K562 (cell line): ENCODE measurements at regions not wholly inside any gene's neighbourhood (a gene's known extent, or its start where the extent isn't known, plus 50 kb on each side); places are given as distances from the start of the nearest gene placed in this dataset.

Experiments
- ATAC-seq: fragments of 200-7000 bp; cut with Tn5 transposase; 3 replicates; pipeline ENCODE4 v1.9.1; 2020; ENCODE audit warnings: moderate library complexity
- BruUV-seq: library from RNA; stranded (reverse); fragments of 400-500 nt; replicated peaks from 2 replicates; lab custom pipeline; 2021; lab: Mats Ljungman, UMichigan
- CTCF ChIA-PET: fragments of 300-600 bp; formaldehyde crosslinking; extraction: SDS; loops from one replicate; lab custom pipeline; 2021; ENCODE audit warnings: low intra/inter-chr PET ratio; lab: Yijun Ruan, JAX
- POLR2A ChIA-PET: fragments of 300-600, 350-650 bp; sonication (Branson Sonifier 250); formaldehyde crosslinking; extraction: SDS; loops from one replicate; lab custom pipeline; 2021; ENCODE audit warnings: antibody characterized with exemption, inconsistent platforms; lab: Yijun Ruan, JAX
- DNase-seq, 4 experiments: peaks; one replicate each; pipeline versions ENCODE4 v3.0.0 to v3.0.0-alpha.2; 2011 to 2018; ENCODE audit warnings: low spot score in 3 of 4, mixed read lengths in 3 of 4; ENCODE audit errors: extremely low read depth in 1 of 4
- FAIRE-seq: peaks from 2 replicates; lab custom pipeline; 2011; peaks lifted over from hg19 to GRCh38; lab: Jason Lieb, UNC
- H2AFZ ChIP-seq: 2 replicates; pipeline ENCODE4 v1.6.0; 2011; ENCODE audit warnings: low read depth, low read length, control low read depth, inconsistent platforms
- H3K27ac ChIP-seq: fragments of 200-600 bp; 3 replicates; pipeline ENCODE4 v1.8.0; 2011; ENCODE audit warnings: low read depth, mild to moderate bottlenecking, control low read depth, inconsistent platforms, low read length, moderate library complexity, mixed read lengths; ENCODE audit errors: extremely low read depth
- H3K27me3 ChIP-seq, 2 experiments: fragments of 300-600 bp in 1 of 2; 2 replicates in 1 of 2; 3 replicates in 1 of 2; pipeline versions ENCODE4 v1.6.0 to v1.8.0; 2011; ENCODE audit warnings: inconsistent platforms in 2 of 2, low read length in 2 of 2, mild to moderate bottlenecking in 1 of 2, mixed read lengths in 1 of 2, moderate library complexity in 1 of 2; ENCODE audit not compliant: control insufficient read depth in 2 of 2, insufficient read depth in 2 of 2
- H3K36me3 ChIP-seq: fragments of 300-600 bp; 3 replicates; pipeline ENCODE4 v1.8.0; 2011; ENCODE audit warnings: mild to moderate bottlenecking, low read length, inconsistent platforms; ENCODE audit not compliant: control insufficient read depth, insufficient read depth
- H3K4me1 ChIP-seq, 2 experiments: fragments of 200-600 bp in 1 of 2; replicated peaks in 1 of 2; 2 replicates in 1 of 2; 3 replicates in 1 of 2; pipeline versions ENCODE4 v1.5.1 to v1.8.0; 2011; ENCODE audit warnings: inconsistent platforms in 2 of 2, low read length in 2 of 2, mild to moderate bottlenecking in 1 of 2, mixed read lengths in 1 of 2, moderate library complexity in 1 of 2; ENCODE audit not compliant: control insufficient read depth in 2 of 2, insufficient read depth in 2 of 2
- H3K4me2 ChIP-seq: 2 replicates; pipeline ENCODE4 v1.6.1; 2011; ENCODE audit warnings: low read length, control low read depth, inconsistent platforms, mixed read lengths; ENCODE audit not compliant: insufficient read depth
- H3K4me3 ChIP-seq: fragments of 200-600 bp; sonication (generic), shearing (Covaris generic); 2 replicates; pipeline ENCODE4 v1.5.1; 2016; ENCODE audit warnings: control low read depth, inconsistent platforms
- H3K79me2 ChIP-seq: fragments of 200-600 bp; 3 replicates; pipeline ENCODE4 v1.8.0; 2011; ENCODE audit warnings: low read length, inconsistent platforms; ENCODE audit not compliant: control insufficient read depth, insufficient read depth
- H3K9ac ChIP-seq, 2 experiments: 2 replicates each; pipeline versions ENCODE4 v1.6.0 to v1.6.1; 2011; ENCODE audit warnings: low read depth in 2 of 2, low read length in 2 of 2, control low read depth in 1 of 2, inconsistent platforms in 1 of 2, mild to moderate bottlenecking in 1 of 2, mixed read lengths in 1 of 2; ENCODE audit not compliant: insufficient read depth in 1 of 2
- H3K9me1 ChIP-seq: one replicate; pipeline ENCODE4 v1.6.0; 2011; ENCODE audit warnings: inconsistent platforms, mild to moderate bottlenecking, low read length, moderate library complexity; ENCODE audit not compliant: control insufficient read depth, insufficient read depth
- H3K9me3 ChIP-seq: replicated peaks from 2 replicates; pipeline ENCODE4 v1.5.1; 2011; ENCODE audit warnings: low read depth, low read length, inconsistent platforms; ENCODE audit not compliant: control insufficient read depth, insufficient read depth
- H4K20me1 ChIP-seq: replicated peaks from 2 replicates; pipeline ENCODE4 v1.6.1; 2011; ENCODE audit warnings: low read length, inconsistent platforms, mixed read lengths; ENCODE audit not compliant: control insufficient read depth, insufficient read depth
- HDAC3 ChIP-seq: fragments of 450-650 bp; IDR thresholded peaks from 2 replicates; pipeline ENCODE4 v1.6.1; 2018; ENCODE audit warnings: borderline replicate concordance, mild to moderate bottlenecking, moderate library complexity; ENCODE audit not compliant: partially characterized antibody
- HEY1 ChIP-seq: fragments of 250-450 bp; sonication (Bioruptor Pico); IDR thresholded peaks from 2 replicates; pipeline ENCODE4 v1.5.0; 2020; ENCODE audit warnings: mild to moderate bottlenecking, moderate library complexity, borderline replicate concordance
- KDM1A ChIP-seq, 2 experiments: fragments of 450-650 bp; IDR thresholded peaks; 2 replicates each; pipeline ENCODE4 v1.6.1; 2016; ENCODE audit warnings: mild to moderate bottlenecking in 2 of 2
- KDM2B ChIP-seq: fragments of 250-450 bp; sonication (Bioruptor Pico); IDR thresholded peaks from 2 replicates; pipeline ENCODE4 v1.8.0; 2021; ENCODE audit warnings: mild to moderate bottlenecking, moderate library complexity
- MAFK ChIP-seq: IDR thresholded peaks from 2 replicates; pipeline ENCODE4 v1.6.1; 2011; ENCODE audit warnings: low read length, improper control_type of control experiment
- SREBF1 ChIP-seq: fragments of 150-350 bp; IDR thresholded peaks from 2 replicates; pipeline ENCODE4 v1.6.1; 2014; ENCODE audit warnings: antibody characterized with exemption, low read depth, low read length, borderline replicate concordance
- ZBTB26 ChIP-seq: fragments of 450-650 bp; formaldehyde crosslinking; IDR thresholded peaks from 2 replicates; pipeline ENCODE4 v1.4.0; 2022; ENCODE audit warnings: missing genetic modification characterization
- WGBS: fragments of 100-300 bp; shearing (Covaris generic); methylation state at CpG from one replicate; pipeline ENCODE4 v1.1.6; 2016; ENCODE audit warnings: low coverage, mixed read lengths; ENCODE audit not compliant: insufficient coverage; ENCODE audit errors: missing lambda C conversion rate; 5-methylcytosine and 5-hydroxymethylcytosine counted together
- in situ Hi-C: fragments of 300-500 bp; cut with MboI; formaldehyde crosslinking; loops from 4 replicates; pipeline ENCODE4 v1.15.0; 2018; ENCODE audit warnings: inconsistent platforms, mixed read lengths
- intact Hi-C: fragments of 100-400 bp; cut with micrococcal nuclease; formaldehyde crosslinking; loops from 2 replicates; pipeline ENCODE4 v1.14.2; 2022
- TF ChIP-seq, protein P1 (sequence below): sonication (generic); formaldehyde crosslinking; IDR thresholded peaks from 2 replicates; pipeline ENCODE4 v1.8.1; 2022; ENCODE audit warnings: missing genetic modification reagents
- TF ChIP-seq, protein P2 (sequence below): fragments of 250-450 bp; sonication (Bioruptor Pico); IDR thresholded peaks from 2 replicates; pipeline ENCODE4 v1.8.0; 2021; ENCODE audit warnings: borderline replicate concordance, mild to moderate bottlenecking, moderate library complexity; ENCODE audit not compliant: poor library complexity, severe bottlenecking
- TF ChIP-seq, protein P3 (sequence below), 2 experiments: fragments of 450-650 bp; conservative IDR thresholded peaks; 2 replicates each; pipeline ENCODE4 v1.6.1; 2017; ENCODE audit warnings: mild to moderate bottlenecking in 2 of 2, moderate library complexity in 2 of 2

GRCh38 chr11:127376301-127376700 lies 375.7 kb upstream of the KIRREL3 start:
- no peaks in the 10 kb centered on the region for H3K9me1 ChIP-seq
- peaks cover 5% of the 10 kb centered on the region for H3K9me3 ChIP-seq
- no peak overlapping the region for H3K4me2 ChIP-seq
- no peak overlapping the region for H3K4me3 ChIP-seq
- in situ Hi-C loops: no loop called here
- no peaks in the 10 kb centered on the region for H3K4me1 ChIP-seq
- intact Hi-C loops: no loop called here
- 0% methylated on average over 2 of the region's 2 CpGs for WGBS
- H3K9ac ChIP-seq: no peak overlapping the region
- no peaks in the 10 kb centered on the region for H3K27me3 ChIP-seq
- no peak overlapping the region for H3K27ac ChIP-seq
- BruUV-seq: no TSS peak
- ChIA-PET CTCF (no interaction called here), POLR2A (no interaction called here)
- H2AFZ ChIP-seq: no peak overlapping the region
- H3K36me3 ChIP-seq: no peaks in the 10 kb centered on the region
- no peaks in the 10 kb centered on the region for H3K79me2 ChIP-seq
- no peak for DNase-seq
- no peak for FAIRE-seq
- TF ChIP-seq ZBTB26 (CRISPR knock-in tag) (no peak), KDM2B (CRISPR knock-in tag) (no peak), SREBF1 (no peak)
- ATAC-seq: no peak
- H4K20me1 ChIP-seq: no peaks in the 10 kb centered on the region

DNA sequence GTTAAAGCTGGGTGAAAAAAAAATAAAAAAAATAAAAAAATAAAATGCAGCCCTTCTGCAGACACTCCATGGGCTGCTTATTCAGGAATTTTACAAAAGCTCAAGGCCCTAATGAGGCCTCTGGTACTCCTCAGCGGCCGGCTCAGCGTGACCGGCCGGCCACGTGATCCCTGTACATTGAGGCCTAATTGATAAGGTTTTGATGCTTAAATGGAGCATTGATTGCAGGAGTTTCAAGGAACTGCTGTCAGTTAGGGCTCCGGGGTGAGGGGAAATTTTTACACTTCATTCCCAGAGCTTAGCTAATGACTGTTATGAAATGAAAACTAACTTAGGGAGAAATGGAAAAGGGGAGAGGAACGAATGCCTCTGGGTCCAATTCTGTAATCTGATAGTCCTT lies 368.8 kb upstream of the KIRREL3 start:
- no TSS peak for BruUV-seq
- no peaks in the 10 kb centered on the region for H3K79me2 ChIP-seq
- 4% methylated on average over 8 of the region's 8 CpGs for WGBS
- ChIA-PET POLR2A (no interaction called here), CTCF (no interaction called here)
- H4K20me1 ChIP-seq: no peaks in the 10 kb centered on the region
- no peaks in the 10 kb centered on the region for H3K4me1 ChIP-seq
- H3K36me3 ChIP-seq: no peaks in the 10 kb centered on the region
- in situ Hi-C loops (no loop called here), intact Hi-C loops (no loop called here)
- H3K9me1 ChIP-seq: no peaks in the 10 kb centered on the region
- H3K27me3 ChIP-seq: no peaks in the 10 kb centered on the region
- DNase-seq: no peak
- no peak overlapping the region for H3K27ac ChIP-seq
- H3K9me3 ChIP-seq: no peaks in the 10 kb centered on the region; the same call in 1 of the 2 replicates
- no peak for FAIRE-seq
- no peak overlapping the region for H3K4me2 ChIP-seq
- H3K4me3 ChIP-seq: no peak overlapping the region
- ATAC-seq: no peak
- no peak overlapping the region for H2AFZ ChIP-seq
- no peak overlapping the region for H3K9ac ChIP-seq
- TF ChIP-seq KDM1A (IDR thresholded peaks at IDR 0.05) (no peak), HDAC3 (no peak), MAFK (no peak), HEY1 (CRISPR knock-in tag) (no peak)
- TF ChIP-seq, protein P1, sequence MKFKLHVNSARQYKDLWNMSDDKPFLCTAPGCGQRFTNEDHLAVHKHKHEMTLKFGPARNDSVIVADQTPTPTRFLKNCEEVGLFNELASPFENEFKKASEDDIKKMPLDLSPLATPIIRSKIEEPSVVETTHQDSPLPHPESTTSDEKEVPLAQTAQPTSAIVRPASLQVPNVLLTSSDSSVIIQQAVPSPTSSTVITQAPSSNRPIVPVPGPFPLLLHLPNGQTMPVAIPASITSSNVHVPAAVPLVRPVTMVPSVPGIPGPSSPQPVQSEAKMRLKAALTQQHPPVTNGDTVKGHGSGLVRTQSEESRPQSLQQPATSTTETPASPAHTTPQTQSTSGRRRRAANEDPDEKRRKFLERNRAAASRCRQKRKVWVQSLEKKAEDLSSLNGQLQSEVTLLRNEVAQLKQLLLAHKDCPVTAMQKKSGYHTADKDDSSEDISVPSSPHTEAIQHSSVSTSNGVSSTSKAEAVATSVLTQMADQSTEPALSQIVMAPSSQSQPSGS (CRISPR knock-in tag): no peak
- TF ChIP-seq, protein P2, sequence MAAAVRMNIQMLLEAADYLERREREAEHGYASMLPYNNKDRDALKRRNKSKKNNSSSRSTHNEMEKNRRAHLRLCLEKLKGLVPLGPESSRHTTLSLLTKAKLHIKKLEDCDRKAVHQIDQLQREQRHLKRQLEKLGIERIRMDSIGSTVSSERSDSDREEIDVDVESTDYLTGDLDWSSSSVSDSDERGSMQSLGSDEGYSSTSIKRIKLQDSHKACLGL (CRISPR knock-in tag): no peak
- TF ChIP-seq, protein P3, sequence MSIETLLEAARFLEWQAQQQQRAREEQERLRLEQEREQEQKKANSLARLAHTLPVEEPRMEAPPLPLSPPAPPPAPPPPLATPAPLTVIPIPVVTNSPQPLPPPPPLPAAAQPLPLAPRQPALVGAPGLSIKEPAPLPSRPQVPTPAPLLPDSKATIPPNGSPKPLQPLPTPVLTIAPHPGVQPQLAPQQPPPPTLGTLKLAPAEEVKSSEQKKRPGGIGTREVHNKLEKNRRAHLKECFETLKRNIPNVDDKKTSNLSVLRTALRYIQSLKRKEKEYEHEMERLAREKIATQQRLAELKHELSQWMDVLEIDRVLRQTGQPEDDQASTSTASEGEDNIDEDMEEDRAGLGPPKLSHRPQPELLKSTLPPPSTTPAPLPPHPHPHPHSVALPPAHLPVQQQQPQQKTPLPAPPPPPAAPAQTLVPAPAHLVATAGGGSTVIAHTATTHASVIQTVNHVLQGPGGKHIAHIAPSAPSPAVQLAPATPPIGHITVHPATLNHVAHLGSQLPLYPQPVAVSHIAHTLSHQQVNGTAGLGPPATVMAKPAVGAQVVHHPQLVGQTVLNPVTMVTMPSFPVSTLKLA (conservative IDR thresholded peaks at IDR 0.05): no peak
